GM21526 (cell line): ENCODE measurements at regions not wholly inside any gene's neighbourhood (a gene's known extent, or its start where the extent isn't known, plus 50 kb on each side); places are given as distances from the start of the nearest gene placed in this dataset.

Source experiments
- ATAC-seq: cut with Tn5 transposase; IDR thresholded peaks from one replicate; pipeline ENCODE4 v1.9.1; 2021; ENCODE audit warnings: moderate library complexity; ENCODE audit not compliant: unreplicated experiment, low FRiP score

DNA sequence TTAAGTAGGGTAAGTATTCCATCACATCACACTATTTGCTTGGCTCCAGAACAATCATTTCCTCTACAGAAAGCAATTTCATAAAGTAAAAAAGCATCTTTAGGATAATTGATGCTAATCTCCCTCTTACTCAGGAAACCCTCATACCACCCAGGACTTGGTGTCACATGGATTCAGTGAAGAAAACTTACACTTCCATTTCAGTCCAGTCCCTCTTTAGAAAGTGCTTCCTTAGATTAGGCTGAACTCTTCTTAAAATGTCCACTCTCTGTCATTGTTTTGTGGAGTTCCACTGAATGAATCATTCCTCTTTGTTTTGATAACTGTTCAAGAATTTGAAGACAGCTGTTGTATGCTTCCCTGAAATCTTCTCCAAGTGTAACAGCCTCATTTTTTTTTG lies 144.0 kb upstream of the ZNF462 start:
- no peak for ATAC-seq

DNA sequence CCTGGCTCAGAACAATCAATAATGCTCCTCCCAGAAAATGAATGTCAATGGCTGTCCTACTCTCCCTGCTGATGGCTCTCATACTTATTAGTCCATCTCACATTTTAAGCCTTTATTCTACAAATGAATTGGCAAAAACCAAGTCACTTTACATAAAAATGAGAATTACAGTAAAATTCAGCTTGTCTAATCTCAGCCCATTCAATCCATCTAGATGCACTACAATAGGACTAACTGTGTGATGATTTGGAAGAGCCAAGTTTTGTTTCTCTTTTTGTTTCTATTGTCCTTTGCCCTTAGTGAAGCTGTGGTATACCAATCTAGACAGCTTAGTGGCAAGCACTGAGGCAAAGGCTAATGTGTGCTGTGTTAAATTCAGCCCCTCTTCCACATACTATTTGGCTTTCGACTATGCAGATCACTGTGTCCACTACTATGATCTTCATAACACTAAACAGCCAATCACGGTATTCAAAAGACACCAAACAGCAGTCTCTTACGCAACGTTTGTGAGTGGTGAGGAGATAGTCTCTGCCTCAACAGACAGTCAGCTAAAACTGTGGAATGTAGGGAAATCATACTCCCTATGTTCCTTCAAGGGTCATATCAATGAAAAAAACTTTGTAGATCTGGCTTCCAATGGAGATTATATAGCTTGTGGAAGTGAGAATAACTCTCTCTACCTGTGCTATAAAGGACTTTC lies 140.8 kb upstream of the ZNF462 start:
- ATAC-seq = no peak

DNA sequence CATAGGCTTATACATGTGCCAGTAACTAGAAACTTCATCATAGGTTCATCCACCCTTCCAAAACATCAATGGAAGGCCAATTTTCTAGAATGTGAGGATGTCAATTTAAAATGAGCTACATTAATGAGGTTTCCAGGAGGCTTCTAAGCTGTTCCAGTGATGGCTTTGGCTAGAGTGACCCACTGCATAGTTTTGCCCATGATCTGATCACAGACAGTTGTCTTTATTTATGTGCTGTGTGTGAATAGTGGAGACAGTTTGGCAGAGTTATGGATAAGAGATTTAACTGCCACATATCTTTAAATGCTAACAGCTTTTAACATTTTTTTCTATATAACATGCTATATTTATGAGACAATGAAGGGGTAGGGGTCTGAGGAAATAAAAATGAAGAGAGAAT lies 139.0 kb upstream of the ZNF462 start:
- no peak for ATAC-seq

DNA sequence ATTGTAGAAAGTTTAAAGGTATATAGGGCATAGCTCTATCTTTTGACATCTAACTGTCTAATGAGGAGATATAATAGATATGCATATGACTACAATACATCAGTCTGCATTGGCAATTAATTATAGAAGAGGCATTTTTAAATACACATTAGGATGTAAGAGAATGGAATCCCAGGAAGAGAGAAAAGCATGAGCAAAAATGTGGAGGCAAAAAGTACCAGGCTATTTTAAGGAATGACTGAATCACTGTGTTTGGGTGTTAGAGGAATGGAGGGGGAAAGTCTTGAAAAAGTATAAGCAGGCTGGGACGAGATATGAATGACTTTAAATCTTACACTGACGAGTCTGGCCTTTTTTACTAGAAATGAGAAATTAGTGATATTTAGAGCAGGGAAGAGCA lies 138.4 kb upstream of the ZNF462 start:
- ATAC-seq = no peak

DNA sequence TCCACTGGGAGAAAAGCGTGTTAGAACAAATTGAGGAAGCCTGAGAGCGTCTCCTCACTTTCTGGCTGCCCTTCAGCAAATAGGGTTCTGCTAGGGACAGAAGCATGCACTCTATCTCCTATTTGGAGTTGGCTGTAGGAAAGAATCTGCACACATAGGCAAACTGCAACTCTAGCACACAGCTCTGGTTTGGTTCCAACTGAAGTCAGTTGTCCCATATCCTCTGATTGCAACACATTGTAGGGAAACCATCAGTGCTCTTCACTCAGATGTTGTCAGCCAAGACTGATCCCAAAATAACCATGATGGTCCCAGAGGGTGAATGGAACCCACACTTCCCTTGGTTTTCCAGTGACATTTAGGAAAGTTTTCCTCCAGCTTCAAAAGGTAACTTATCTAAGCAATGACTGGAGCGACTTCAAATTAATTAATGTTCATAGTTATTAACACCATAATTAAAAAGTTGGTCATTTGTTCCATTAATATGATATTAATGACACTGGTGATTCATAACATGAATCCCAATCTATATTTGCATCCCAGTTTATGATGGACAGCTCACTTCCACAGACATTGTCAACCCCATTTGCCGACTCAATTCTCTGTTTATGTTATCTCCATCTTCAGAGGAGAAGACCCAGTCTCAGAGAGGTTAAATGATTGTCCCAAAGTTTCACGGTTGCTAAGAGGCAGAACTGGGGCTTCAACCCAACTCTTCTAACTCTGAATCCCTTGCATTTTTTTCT lies 136.7 kb upstream of the ZNF462 start:
- no peak for ATAC-seq

DNA sequence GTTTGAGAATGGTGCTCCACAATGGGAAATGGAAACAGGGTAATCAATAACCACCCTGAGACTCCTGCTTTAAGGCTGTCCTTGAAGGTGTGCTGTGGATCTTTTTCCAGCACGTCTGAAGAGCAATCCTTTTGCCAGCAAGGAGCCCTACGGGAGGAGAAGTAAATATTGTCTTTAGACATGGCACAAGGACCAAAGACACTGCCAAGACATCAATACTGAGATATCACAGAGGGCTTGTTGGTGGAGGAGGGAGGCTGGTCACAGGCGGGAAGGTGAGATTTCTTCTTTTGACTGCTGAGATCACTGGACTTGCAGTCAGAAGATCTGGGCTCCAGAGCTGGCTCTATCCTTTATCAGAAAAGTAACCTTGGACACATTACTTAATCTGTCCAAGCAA lies 135.0 kb upstream of the ZNF462 start:
- no peak for ATAC-seq

DNA sequence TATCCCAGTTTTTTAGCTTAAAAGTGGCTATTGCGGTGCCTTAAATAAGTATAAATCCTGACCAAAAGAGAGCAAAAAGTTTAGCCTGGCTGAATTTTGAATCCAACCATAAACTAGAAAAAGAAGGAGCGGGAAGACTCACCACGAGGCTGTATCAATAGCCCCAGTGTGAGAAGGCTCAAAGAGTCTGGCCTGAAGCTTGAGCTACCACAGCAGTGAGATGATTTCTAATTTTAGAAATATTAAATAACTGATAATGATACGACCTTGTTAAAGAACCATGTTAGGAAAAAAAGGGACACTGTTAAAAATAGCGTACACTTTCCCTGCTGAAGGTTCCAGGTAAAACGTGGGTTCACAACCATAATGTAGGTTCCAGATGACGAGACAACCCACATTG lies 134.1 kb upstream of the ZNF462 start:
- ATAC-seq = no peak

DNA sequence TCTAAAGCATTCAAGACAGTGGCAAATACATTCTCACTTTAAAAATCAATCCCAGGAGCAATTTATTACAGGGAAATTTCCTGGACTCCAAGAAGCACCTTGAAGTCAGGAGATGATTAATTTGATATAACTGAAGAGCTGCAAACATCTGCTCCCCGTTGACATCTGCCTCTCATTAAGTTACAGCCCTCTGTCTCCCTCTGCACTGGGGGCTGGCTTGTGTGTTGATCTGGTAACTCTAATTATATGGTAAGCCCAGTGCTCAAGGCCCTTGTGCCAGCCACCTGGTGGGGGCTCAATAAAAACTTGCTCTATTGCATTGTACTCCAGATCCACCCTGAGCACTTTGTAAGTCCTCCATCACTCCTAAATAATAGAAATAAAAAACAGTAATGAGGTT lies 131.1 kb upstream of the ZNF462 start:
- no peak for ATAC-seq

DNA sequence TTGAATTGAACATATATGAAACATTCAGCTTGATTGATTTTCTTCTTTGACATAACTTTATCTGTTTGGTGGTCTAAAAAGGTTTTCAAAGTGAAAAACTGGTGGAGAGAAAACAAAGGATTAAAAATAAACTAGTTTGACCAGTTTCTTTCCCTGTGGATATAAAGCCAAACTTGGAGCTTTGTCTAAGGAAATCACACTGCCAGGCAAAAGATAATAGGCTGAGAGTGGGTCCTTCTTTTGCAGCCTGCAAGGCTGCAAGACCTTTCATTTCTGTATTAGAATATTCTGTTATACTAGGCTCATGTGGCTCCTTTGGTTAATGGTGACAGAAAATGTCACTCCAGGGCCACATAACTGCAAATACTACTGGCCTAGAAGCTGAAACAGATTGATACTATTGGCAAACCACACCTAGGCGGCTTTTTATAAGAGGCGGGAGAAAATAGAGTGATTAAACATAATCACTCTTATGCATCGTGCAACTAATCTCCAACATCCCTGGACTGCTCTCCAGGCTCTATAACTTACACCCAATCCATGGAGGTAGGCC lies 129.1 kb upstream of the ZNF462 start:
- ATAC-seq = no peak

DNA sequence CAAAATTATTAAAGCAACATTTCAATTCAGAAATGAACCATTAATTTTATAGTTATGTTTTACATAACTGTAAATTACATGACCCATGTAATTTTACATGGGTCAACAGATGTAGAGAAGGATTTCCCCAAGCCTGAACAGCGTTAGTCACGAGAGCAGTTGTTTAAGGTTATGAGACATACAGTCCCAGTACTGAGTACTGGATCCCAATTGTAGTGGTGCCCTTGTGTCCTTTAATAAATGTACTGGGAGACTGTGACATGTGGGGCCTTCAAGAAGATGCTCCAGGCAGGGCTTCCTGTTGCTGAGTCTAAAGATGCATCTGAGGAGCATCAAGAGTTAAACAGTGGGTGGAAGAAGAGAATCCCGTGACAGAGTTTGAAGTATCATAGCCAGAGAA lies 125.5 kb upstream of the ZNF462 start:
- ATAC-seq = no peak

DNA sequence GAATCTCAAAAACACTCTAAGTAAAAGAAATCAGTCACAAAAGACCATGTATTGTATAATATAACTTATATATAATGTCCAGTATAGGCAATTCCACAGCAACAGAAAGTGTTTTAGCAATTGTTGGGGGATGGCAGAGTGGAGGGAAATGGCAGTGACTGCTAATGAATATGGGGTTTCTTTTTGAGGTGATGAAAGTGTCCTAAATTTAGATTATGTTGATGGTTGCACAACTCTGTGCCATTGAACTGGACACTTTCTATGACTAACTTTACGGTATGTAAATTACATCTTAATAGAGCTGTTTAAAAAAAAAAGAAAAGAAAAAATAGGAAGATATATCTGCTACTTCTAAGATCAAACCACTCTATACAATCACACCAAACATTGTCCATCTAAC lies 124.9 kb upstream of the ZNF462 start:
- no peak for ATAC-seq

DNA sequence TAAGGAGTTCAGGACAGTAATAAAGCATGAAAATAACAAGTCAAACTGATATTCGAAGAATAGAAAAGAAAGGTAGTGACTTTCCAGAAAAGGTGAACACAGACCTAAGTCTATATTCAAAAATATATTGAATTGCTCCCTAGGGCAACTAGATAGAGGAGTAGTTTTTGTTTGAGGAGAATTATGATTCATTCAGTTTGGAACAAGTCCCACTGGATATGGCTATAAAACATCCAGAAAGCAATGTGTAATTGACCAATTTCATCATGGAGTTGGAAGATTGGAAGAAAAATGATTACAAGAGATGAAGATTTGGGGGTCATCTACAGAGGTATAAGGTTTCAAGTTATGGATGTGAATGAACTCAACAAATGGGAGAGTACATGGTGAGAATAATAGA lies 117.5 kb upstream of the ZNF462 start:
- no peak for ATAC-seq

DNA sequence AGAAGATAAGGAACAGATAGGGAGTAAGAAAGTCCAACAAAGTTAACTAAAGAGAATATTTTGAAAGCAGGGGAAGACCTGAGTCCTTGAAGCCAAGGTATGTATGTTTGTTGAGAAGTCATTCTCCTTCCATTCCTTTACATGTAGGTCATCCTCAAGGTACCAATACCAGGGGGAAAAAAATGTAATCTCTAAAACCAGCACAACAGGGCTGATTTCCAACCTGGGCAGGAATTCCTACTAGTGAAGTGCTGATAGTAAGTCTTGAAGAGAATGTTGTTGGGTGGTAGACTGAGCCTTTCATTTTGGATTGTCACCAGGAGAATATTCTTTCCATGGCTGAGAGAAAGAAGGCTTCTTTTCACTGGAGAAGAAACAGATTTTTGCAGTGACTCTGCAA lies 117.1 kb upstream of the ZNF462 start:
- no peak for ATAC-seq

DNA sequence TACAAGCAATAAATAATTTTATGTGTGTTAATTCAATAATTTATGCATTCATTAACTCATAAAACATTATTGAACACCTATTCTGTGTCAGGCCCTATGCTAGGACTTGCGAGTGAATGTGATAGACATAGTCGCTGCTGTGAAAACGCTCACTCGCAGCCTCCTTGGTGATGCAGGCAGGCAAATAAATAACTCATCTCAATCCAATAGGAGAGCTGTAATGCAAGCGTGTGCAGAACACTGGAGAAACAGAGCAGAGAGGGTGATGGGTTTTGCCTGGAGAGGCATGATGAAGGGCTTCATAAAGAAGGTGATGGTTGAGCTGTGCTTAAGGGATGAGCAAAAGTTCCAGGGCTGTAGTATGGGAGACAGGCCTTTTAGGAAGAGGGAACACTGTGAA lies 111.3 kb upstream of the ZNF462 start:
- ATAC-seq = no peak

DNA sequence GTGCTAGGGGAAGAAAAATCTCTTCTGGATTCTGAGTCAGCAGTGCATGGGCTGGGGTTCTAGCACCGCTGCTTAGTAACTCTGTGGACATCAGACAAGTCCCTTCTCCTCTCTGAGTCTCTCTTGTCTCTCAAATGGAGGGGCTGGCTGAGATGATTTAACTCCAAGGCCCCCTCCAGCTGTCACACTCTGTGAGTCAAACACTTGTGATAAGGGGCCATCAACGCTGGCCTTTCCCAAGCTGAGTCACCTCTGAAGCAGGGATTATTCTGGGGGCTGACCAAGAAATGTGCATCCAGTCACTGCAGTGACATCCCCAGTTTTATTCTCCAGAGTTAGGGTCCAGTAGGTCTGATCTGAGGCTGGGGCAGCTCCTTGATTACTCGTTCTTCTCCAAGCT lies 110.4 kb upstream of the ZNF462 start:
- ATAC-seq = no peak

DNA sequence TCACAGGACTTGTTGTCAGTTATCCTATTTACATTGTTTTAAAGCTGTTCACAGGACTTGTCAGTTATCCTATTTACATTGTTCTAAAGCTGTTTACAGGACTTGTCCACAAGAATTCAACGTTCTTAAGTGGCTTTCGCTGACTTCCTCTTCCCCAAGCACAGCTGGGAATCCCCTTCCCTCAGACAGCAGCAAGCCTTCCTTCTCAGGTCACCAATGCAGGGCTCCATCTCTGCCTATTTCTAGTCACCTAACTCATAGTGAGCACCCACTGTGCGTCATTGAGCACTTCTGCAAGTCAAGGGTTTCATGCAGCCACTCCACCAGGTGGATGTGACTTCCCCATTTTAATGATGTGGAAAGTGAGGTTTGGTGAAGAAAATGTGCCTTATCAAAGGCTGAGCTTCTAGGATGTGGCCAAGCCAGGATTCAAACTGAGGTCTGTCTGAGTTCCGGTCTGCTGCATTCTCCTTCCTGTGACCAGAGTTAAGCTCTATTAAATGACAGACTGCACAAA lies 109.8 kb upstream of the ZNF462 start:
- peak; percentile 93 for ATAC-seq

DNA sequence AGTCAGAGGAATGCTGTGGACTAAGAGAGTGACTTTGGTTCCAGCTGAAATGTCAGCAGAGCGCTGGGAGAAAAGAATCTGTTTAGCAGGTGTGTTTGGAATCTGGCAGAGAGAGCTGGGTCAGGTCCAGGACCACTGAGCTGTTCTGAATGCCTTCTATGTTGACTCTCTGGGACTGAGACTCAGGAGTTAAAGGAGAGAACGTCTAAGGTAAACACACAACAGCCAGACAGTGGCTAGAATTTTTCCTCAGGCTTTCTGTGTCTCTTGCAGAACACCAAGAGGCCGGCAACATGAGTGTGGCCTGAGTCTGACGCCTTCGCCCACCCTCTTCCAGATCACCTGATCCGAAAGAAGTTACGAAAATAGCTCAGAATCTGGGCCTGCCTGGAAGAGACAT lies 107.2 kb upstream of the ZNF462 start:
- no peak for ATAC-seq

DNA sequence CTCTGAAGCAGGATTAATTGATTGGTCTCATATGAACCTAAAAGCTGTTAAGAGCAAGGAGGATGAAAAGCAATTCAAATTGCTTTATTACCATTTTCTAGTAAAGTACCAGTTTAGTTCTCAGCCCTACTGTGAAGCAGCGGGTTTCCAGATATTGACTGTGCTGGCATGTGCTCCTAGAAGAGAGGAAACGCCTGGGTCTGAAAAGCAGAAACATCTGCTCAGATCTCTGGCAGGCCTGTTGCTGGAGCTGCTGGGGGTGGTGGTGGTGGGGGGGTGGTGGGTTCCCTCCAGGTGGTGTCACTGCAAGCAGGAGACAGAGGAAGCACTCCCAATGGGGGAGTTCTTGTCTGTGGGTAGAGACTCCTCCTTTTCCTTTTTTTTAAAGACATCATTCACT lies 105.5 kb upstream of the ZNF462 start:
- ATAC-seq = no peak

DNA sequence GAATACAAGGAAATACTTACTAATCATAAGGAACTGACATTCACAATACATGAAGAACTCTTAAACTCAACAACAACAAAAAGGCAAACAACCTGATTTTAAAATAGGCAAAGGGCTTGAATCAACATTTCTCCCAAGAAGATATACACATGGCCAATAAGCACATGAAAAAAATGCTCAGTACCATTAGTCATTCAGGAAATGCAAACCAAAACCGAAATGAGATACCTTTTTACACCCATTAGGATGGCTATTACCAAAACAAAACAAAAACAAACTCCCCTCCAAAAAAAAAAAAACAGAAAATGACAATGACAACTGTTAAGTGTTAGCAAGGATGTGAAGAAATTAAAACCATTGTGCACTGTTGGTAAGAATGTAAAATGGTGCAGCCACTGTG lies 104.1 kb upstream of the ZNF462 start:
- peak; percentile 87 for ATAC-seq

DNA sequence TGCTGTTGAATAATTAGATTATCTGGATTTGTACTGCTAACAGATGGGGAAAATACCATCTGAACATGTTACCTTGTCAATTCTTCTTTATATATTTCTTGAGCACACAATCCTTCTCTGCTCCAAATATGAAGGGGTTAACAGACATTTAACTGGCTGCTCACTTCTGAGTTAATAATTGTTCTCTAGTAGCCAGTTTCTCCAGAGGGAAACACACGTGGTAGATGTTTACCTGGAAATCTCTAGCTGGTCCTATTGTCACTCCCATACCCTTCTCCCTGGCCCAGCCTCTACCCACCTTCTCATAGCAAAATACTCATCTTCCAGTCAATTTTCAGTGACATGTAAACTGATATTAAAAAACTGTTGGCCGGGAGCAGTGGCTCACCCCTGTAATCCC lies 101.5 kb upstream of the ZNF462 start:
- no peak for ATAC-seq

DNA sequence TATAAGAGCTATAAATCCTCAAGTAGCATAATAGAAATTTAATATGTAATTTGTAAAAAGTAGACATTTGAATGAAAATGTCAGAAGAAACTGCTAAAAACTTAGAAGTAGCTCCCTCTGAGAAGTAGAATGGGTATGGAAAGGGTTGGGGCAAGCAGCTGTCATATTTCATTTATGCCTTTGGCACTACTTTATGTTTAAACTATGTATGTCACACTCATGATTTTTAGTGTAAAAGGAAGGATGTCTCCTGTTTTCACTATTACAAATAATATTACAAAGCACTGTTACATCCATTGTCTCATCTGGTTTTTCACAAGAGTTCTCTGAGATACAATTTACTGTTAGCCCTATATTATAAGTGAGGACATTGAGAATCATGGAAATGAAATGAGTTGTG lies 96.3 kb upstream of the ZNF462 start:
- no peak for ATAC-seq

DNA sequence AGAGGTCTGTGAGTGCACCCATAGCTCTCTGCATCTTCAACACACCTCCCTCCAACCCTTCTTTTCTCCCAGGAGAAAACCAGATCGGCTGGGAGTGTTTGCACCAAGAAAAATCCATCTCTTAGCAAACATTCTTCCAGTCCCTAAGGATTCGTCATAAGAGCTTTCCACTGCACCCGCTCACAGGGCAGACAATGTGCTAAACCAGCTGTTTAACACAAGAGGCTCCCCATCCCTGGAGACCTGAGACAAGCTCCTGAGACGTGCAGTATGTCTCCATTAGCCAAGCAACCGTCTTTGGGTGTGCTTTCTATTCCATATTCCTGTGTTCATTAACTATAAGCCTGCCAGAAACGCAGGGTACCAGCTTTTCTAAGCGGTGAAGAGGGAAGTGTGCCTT lies 93.6 kb upstream of the ZNF462 start:
- no peak for ATAC-seq
